GM20431 (cell line): ENCODE measurements at regions not wholly inside any gene's neighbourhood (a gene's known extent, or its start where the extent isn't known, plus 50 kb on each side); places are given as distances from the start of the nearest gene placed in this dataset.
"Not testable (repeated sequence)": the region's sequence is repeated elsewhere in the genome, so short reads cannot be mapped to it uniquely, and the experiment has no call there.

Source experiments
- in situ Hi-C: fragments of 300-500 bp; cut with MseI, MboI; formaldehyde crosslinking; loops from one replicate; pipeline ENCODE4 v1.15.0; 2020; ENCODE audit warnings: low sequenced_read_pairs; ENCODE audit not compliant: unreplicated experiment

DNA sequence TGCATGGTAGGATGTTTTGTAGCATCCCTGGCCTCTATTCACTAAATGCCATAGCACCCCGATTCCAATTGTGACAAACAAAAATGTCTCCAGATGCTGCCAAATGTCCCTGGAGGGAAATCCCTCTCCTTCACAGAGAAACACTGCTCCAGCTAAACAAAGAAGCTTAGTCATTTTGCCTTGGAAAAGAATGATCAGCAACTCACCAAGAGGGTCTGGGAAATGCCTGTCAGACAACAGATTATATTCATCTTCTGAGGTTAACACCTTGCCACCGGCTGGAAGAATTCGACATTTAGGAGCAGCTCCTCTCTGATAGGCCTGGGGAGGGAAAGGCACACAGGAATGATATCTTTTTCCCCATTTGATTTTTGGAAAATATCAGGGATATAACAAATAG, 84.4 kb downstream of the NIBAN1 start:
- in situ Hi-C loops = no loop called here

- in situ Hi-C loops = no loop called here
Measured at GRCh38 chr1:184889166-184889565, 85.1 kb downstream of the NIBAN1 start.

DNA sequence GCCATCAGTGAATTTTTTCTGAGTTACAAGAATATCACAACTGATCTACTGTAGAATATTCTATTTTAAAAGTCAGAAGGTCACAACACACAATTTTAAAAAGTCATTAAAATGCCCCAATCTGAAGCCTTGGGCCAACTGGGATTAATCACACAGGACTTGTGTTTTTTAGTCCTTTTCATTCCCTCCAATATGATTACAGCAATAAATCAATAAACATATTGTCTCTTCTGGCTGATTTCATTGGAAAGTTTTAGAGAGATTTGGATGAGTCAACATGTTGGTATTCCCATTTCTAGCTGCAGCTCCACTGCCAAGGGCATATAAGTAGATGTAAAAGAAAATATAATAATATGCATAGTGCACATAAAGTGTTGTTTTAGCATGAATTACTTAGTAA, 85.8 kb downstream of the NIBAN1 start:
- in situ Hi-C loops = no loop called here

- in situ Hi-C loops = no loop called here
Measured at GRCh38 chr1:184882957-184883815, 91.1 kb downstream of the NIBAN1 start.

GRCh38 chr1:184881941-184882913, 92.1 kb downstream of the NIBAN1 start:
- in situ Hi-C loops = no loop called here

DNA sequence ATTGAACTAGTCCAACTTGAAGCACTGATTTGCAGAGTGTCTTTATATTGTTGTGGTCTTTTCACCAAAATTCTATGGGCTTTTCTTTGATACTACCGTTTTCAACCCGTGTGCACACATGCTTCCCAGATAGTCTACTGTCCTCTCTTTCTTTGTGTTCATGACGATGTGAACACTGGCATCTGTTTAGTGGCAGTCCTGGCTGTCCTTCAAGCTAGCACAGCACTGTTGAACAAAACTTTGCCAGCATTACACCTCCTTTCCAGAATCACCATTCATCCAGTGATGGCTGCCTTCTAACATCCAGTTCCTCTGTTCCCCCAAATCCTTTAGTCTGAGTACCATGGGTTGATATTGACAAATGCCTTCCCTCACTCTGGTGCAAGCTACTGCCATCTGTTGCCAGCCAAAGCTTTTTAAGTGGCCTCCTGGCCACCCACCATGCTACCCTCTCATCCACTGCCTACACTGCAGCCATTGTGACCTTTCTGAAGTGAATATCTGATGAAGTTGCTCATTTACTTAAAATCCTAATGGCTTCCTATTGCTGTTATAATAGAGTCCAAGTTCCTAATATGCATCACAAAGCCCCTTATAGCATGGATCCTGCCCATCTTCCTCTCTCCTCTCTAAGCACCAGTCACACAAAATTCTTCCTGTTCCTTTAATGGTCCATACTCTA, 94.3 kb downstream of the NIBAN1 start:
- in situ Hi-C loops = no loop called here

DNA sequence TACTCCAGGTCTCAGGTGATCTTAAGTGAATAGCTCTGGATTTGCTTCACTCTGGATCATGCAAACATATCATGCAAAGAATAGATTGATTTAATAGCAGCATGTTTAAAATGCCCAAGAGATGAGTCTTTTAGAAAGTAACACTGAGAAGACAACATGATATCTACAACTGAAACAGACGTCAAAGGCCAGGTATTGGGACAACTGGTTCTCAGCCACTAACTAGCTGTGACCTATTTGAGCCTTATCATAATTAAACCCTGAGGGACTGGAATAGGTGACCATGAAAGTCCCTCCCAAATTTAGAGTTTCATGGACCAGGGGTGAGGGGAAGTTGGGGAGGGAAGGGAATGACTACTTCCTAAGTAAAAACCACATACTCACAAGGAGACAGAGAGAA, 95.7 kb downstream of the NIBAN1 start:
- in situ Hi-C loops = no loop called here

- in situ Hi-C loops = no loop called here
Measured at GRCh38 chr1:184878002-184878401, 96.3 kb downstream of the NIBAN1 start.

DNA sequence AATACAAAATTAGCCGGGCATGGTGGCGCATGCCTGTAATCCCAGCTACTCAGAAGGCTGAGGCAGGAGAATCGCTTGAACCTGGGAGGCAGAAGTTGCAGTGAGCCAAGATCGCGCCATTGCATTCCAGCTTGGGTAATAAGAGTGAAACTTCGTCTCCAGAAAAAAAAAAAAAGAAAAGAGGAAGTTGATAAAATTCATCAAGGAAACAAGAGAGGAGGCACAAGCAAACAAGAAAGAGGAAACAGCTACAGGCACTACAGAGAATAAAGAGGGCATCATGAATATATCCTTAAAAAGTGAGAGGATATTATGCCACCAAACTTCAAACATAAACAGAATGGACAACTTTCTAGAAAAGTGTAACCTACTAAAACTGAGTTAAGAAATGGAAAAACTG, 98.3 kb downstream of the NIBAN1 start:
- in situ Hi-C loops = not testable (repeated sequence)

DNA sequence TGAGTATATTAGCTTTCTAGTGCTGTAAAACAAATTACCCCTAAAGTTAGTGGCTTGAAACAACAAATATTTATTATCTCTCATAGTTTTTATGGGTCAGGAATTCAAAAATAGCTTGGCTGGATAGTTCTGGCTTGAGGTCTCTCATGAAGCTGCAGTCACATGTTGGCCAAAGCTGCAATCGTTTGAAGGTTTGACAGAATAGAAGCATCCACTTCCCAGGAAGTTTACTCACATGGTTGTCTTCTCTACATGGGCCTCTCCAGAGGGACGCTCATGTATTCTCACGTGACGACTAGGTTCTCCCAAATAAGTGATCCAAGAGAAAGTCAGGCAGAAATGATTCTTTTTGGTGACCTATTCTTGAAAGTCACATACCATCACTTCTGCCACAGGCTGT, 99.1 kb downstream of the NIBAN1 start:
- in situ Hi-C loops = no loop called here

DNA sequence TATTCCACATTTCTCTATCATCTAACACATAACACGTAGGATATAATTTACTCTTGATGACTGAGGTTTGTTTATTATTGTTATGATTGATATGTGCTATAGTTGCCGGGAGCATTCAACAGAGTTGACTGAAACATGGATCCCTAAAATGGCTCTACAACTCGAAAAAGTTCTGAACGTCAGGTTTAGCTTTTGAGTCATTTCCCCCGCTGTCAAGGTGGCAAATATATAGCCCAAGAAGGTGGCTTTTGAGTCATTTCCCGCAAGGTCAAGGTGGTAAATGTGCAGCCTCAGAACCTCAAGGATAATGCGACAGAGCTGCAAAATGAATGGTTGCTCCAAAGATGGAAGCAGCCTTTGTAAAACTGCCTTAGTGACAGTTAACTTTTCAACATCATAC, 104.0 kb downstream of the NIBAN1 start:
- in situ Hi-C loops = no loop called here

GRCh38 chr1:184867866-184868689, 106.2 kb downstream of the NIBAN1 start:
- in situ Hi-C loops = no loop called here

- in situ Hi-C loops = no loop called here
Measured at GRCh38 chr1:184866991-184867788, 107.1 kb downstream of the NIBAN1 start.

GRCh38 chr1:184866586-184866985, 107.7 kb downstream of the NIBAN1 start:
- in situ Hi-C loops = no loop called here

- in situ Hi-C loops = no loop called here
Measured at GRCh38 chr1:184865831-184866230, 108.5 kb downstream of the NIBAN1 start.

GRCh38 chr1:184861755-184862336, 107.2 kb upstream of the EDEM3 start:
- in situ Hi-C loops = no loop called here

- in situ Hi-C loops = no loop called here
Measured at GRCh38 chr1:184860985-184861754, 106.5 kb upstream of the EDEM3 start.

GRCh38 chr1:184860535-184860934, 105.9 kb upstream of the EDEM3 start:
- in situ Hi-C loops = no loop called here
